ENCODE measurements at regions not wholly inside any gene's neighbourhood (a gene's known extent, or its start where the extent isn't known, plus 50 kb on each side); places are given as distances from the start of the nearest gene placed in this dataset.

GRCh38 chr3:1623896-1624295 is 474.8 kb upstream of the CNTN4 start:
- no peak for ATAC-seq
- TF ChIP-seq PATZ1 (CRISPR knock-in tag; IDR thresholded peaks at IDR 0.05; ENCODE audit: borderline replicate concordance): no peak
- no peak for TF ChIP-seq BACH2 (CRISPR knock-in tag; IDR thresholded peaks at IDR 0.05; ENCODE audit: borderline replicate concordance)
- TF ChIP-seq OSR1 (CRISPR knock-in tag; IDR thresholded peaks at IDR 0.05): no peak
- TF ChIP-seq ESRRG (CRISPR knock-in tag; IDR thresholded peaks at IDR 0.05): no peak
- TF ChIP-seq CREB5 (CRISPR knock-in tag; IDR thresholded peaks at IDR 0.05; ENCODE audit: low read depth): no peak
- TF ChIP-seq ZFP3 (CRISPR knock-in tag; IDR thresholded peaks at IDR 0.05): no peak
- no peak for TF ChIP-seq POU6F1 (CRISPR knock-in tag; IDR thresholded peaks at IDR 0.05; ENCODE audit: borderline replicate concordance, low read depth)
- no peak for TF ChIP-seq ZNF565 (CRISPR knock-in tag; conservative IDR thresholded peaks at IDR 0.05; ENCODE audit: low read depth)
- TF ChIP-seq ZNF8 (CRISPR knock-in tag; IDR thresholded peaks at IDR 0.05): no peak
- TF ChIP-seq ZFP30 (CRISPR knock-in tag; IDR thresholded peaks at IDR 0.05): no peak
- no peak for TF ChIP-seq ISL1 (CRISPR knock-in tag; IDR thresholded peaks at IDR 0.05)
- TF ChIP-seq TSHZ2 (CRISPR knock-in tag; IDR thresholded peaks at IDR 0.05): no peak
- no peak for TF ChIP-seq CSDC2 (CRISPR knock-in tag; IDR thresholded peaks at IDR 0.05)
- TF ChIP-seq ARNTL (CRISPR knock-in tag; IDR thresholded peaks at IDR 0.05; ENCODE audit: borderline replicate concordance, low read depth): no peak
- no peak for TF ChIP-seq RARB (CRISPR knock-in tag; IDR thresholded peaks at IDR 0.05)

GRCh38 chr3:1632128-1632527 is 466.5 kb upstream of the CNTN4 start:
- TF ChIP-seq ZFP30 (CRISPR knock-in tag; IDR thresholded peaks at IDR 0.05): no peak
- TF ChIP-seq TSHZ2 (CRISPR knock-in tag; IDR thresholded peaks at IDR 0.05): no peak
- TF ChIP-seq TOX (CRISPR knock-in tag; IDR thresholded peaks at IDR 0.05; ENCODE audit: borderline replicate concordance): no peak
- TF ChIP-seq ZC3H10 (CRISPR knock-in tag; IDR thresholded peaks at IDR 0.05): no peak
- TF ChIP-seq PATZ1 (CRISPR knock-in tag; IDR thresholded peaks at IDR 0.05; ENCODE audit: borderline replicate concordance): no peak
- TF ChIP-seq RARB (CRISPR knock-in tag; IDR thresholded peaks at IDR 0.05): no peak
- TF ChIP-seq ZNF70 (CRISPR knock-in tag; IDR thresholded peaks at IDR 0.05): no peak
- no peak for TF ChIP-seq TCF4 (CRISPR knock-in tag; IDR thresholded peaks at IDR 0.05; ENCODE audit: borderline replicate concordance)
- no peak for TF ChIP-seq ZNF8 (CRISPR knock-in tag; IDR thresholded peaks at IDR 0.05)
- TF ChIP-seq CSDC2 (CRISPR knock-in tag; IDR thresholded peaks at IDR 0.05): no peak
- TF ChIP-seq PPARA (CRISPR knock-in tag; IDR thresholded peaks at IDR 0.05; ENCODE audit: borderline replicate concordance): no peak
- no peak for TF ChIP-seq SNAI2 (CRISPR knock-in tag; IDR thresholded peaks at IDR 0.05)
- TF ChIP-seq GLIS3 (CRISPR knock-in tag; IDR thresholded peaks at IDR 0.05): no peak
- no peak for TF ChIP-seq CREB5 (CRISPR knock-in tag; IDR thresholded peaks at IDR 0.05; ENCODE audit: low read depth)
- no peak for ATAC-seq

Data from SK-N-SH treated with all-trans-retinoic acid at 6 μM for 48 hours (cell line).